ENCODE measurements at regions not wholly inside any gene's neighbourhood (a gene's known extent, or its start where the extent isn't known, plus 50 kb on each side); places are given as distances from the start of the nearest gene placed in this dataset.

GRCh38 chr15:69577397-69577796, 124.8 kb downstream of the RPLP1 start:
- TF ChIP-seq CTCF (IDR thresholded peaks at IDR 0.05) (no peak), POLR2A (IDR thresholded peaks at IDR 0.05) (no peak), POLR2AphosphoS5 (IDR thresholded peaks at IDR 0.05) (no peak)
